ENCODE measurements at regions not wholly inside any gene's neighbourhood (a gene's known extent, or its start where the extent isn't known, plus 50 kb on each side); places are given as distances from the start of the nearest gene placed in this dataset.
A peak's percentile ranks its signal among the peaks of the same experiment; 100 is the strongest.
"Not testable (repeated sequence)": the region's sequence is repeated elsewhere in the genome, so short reads cannot be mapped to it uniquely, and the experiment has no call there.

DNA sequence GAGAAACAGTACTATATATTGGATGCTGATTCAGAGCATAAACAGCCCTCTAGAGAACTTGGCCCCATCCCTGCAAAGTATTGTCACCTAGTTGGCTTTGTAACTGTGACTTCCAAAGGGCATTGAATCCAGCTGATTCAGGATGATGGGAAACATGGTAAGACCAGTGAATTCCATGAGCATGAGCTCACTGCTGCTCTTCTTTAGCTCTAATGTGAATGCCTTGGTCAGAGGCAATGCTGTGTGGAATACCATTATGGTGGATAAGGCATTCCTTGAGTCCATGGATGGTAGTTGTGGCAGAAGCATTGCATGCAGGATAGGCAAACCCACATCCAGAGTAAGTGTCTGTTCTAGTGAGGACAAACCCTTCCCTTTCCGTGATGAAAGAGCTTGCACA lies 365.6 kb upstream of the EDA2R start:
- H3K4me1 Mint-ChIP-seq = no peaks in the 10 kb centered on the region

DNA sequence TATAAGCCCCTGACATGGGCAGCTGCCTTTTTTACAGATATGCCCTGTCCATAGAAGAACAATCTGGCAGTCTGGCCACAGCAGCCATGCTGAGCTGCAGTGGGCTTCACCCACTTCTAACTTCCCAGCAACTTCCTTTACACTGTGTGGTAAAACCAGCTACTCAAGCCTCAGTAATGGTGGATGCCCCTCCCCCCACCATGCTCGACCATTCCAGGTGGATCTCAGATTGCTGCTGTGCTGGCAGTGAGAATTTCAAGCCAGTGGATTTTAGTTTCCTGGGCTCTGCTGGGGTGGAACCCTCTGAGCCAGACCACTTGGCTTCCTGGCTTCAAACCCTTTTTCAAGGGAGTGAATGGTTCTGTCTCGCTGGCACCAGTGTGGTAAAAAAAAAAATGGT lies 355.9 kb upstream of the EDA2R start:
- Mint-ChIP-seq H3K36me3 (ENCODE audit: low read depth) (no peaks in the 10 kb centered on the region), H3K9me3 (peaks cover 14% of the 10 kb centered on the region), H3K4me3 (no peak overlapping the region), H3K27ac (ENCODE audit: unreplicated experiment) (no peak overlapping the region), H3K4me1 (no peaks in the 10 kb centered on the region), H3K27me3 (ENCODE audit: low read depth) (no peaks in the 10 kb centered on the region)
- TF ChIP-seq, protein P1, sequence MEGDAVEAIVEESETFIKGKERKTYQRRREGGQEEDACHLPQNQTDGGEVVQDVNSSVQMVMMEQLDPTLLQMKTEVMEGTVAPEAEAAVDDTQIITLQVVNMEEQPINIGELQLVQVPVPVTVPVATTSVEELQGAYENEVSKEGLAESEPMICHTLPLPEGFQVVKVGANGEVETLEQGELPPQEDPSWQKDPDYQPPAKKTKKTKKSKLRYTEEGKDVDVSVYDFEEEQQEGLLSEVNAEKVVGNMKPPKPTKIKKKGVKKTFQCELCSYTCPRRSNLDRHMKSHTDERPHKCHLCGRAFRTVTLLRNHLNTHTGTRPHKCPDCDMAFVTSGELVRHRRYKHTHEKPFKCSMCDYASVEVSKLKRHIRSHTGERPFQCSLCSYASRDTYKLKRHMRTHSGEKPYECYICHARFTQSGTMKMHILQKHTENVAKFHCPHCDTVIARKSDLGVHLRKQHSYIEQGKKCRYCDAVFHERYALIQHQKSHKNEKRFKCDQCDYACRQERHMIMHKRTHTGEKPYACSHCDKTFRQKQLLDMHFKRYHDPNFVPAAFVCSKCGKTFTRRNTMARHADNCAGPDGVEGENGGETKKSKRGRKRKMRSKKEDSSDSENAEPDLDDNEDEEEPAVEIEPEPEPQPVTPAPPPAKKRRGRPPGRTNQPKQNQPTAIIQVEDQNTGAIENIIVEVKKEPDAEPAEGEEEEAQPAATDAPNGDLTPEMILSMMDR (conservative IDR thresholded peaks at IDR 0.05) = no peak
- no peak for DNase-seq (ENCODE audit: low read depth, low spot score)

More for the DNA sequence above, 365.6 kb upstream of the EDA2R start:
- H3K27ac Mint-ChIP-seq (ENCODE audit: unreplicated experiment) = no peak overlapping the region
- no peaks in the 10 kb centered on the region for H3K36me3 Mint-ChIP-seq (ENCODE audit: low read depth)
- no peak overlapping the region for H3K4me3 Mint-ChIP-seq
- no peak for DNase-seq (ENCODE audit: low read depth, low spot score)
- peaks cover 3% of the 10 kb centered on the region for H3K9me3 Mint-ChIP-seq
- TF ChIP-seq, protein P1 (conservative IDR thresholded peaks at IDR 0.05) = no peak
- H3K27me3 Mint-ChIP-seq (ENCODE audit: low read depth) = no peaks in the 10 kb centered on the region

DNA sequence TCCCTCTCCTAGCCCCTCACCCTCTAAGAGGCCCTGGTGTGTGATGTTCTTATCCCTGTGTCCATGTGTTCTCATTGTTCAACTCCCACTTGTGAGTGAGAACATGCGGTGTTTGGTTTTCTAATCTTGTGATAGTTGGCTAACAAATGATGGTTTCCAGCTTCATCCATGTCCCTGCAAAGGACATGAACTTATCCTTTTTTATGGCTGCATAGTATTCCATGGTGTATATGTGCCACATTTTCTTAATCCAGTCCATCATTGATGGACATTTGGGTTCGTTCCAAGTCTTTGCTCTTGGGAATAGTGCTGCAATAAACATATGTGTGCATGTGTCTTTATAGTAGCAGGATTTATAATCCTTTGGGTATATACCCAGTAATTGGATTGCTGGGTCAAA lies 353.2 kb upstream of the EDA2R start:
- H3K9me3 Mint-ChIP-seq = peaks cover 11% of the 10 kb centered on the region
- DNase-seq (ENCODE audit: low read depth, low spot score); H3K27me3 Mint-ChIP-seq (ENCODE audit: low read depth); H3K4me1 Mint-ChIP-seq; H3K36me3 Mint-ChIP-seq (ENCODE audit: low read depth); H3K4me3 Mint-ChIP-seq; H3K27ac Mint-ChIP-seq (ENCODE audit: unreplicated experiment): not testable (repeated sequence)

DNA sequence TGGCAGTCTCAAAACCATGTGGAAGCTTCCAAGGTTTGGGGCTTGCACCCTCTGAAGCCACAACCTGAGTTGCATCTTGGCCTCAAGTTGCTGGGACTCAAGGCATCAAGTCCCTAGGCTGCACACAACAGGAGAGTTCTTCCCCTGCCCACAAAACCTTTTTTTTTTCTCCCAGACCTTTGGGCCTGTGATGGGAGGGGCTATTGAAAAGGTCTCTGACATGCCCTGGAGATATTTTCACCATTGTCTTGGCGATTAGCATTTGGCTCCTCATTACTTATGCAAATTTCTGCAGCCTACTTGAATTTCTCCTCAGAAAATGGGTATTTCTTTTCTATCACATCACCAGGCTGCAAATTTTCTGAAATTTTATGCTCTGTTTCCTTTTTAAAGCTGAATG lies 349.5 kb upstream of the EDA2R start:
- no peak overlapping the region for H3K27ac Mint-ChIP-seq (ENCODE audit: unreplicated experiment)
- H3K4me3 Mint-ChIP-seq = no peak overlapping the region
- H3K9me3 Mint-ChIP-seq = peaks cover 8% of the 10 kb centered on the region
- H3K36me3 Mint-ChIP-seq (ENCODE audit: low read depth) = no peaks in the 10 kb centered on the region
- no peaks in the 10 kb centered on the region for H3K27me3 Mint-ChIP-seq (ENCODE audit: low read depth)
- TF ChIP-seq, protein P1 (conservative IDR thresholded peaks at IDR 0.05) = no peak
- no peak for DNase-seq (ENCODE audit: low read depth, low spot score)
- H3K4me1 Mint-ChIP-seq = no peaks in the 10 kb centered on the region

DNA sequence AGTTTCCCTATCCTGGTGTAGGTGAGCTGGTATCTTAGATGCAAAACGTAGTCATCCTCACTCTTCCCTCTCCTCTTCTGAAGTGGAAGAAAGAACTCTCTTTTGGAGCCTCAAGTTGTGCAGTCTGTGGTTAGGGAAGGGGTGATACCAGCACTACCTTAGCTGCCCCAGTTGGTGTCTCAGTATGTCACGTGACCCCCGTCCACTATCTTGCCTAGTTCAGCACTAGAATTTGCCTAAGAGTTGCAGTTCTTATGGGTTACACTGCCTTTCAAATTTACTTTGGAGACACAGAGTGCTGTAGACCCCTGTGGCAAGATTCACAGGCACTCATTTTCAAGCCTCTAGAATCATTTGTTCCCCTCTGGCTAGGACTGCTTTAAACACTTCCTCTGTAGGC lies 322.8 kb upstream of the EDA2R start:
- no peak for DNase-seq (ENCODE audit: low read depth, low spot score)
- Mint-ChIP-seq H3K27ac (ENCODE audit: unreplicated experiment) (no peak overlapping the region), H3K9me3 (peaks cover 20% of the 10 kb centered on the region)

DNA sequence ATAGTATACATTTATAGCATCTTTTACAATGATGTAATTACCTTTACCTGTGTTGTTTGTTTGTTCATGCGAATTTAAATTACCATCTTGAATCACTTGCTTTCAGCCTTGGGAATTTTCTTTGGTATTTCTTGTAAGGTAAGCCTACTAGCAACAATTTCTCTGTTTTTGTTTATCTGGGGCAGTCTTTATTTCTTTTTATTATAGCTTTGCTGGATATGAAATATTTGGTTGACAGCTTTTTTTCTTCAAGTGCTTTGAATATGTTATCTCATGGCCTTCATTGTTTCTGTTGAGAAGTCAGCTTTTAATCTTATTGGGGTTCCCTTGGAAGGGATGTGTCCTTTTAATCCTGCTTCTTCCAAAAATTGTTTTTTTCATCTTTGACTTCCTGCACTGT lies 292.8 kb upstream of the EDA2R start:
- no peaks in the 10 kb centered on the region for H3K36me3 Mint-ChIP-seq (ENCODE audit: low read depth)
- no peaks in the 10 kb centered on the region for H3K27me3 Mint-ChIP-seq (ENCODE audit: low read depth)
- H3K4me3 Mint-ChIP-seq = no peak overlapping the region

More for the DNA sequence above, 322.8 kb upstream of the EDA2R start:
- Mint-ChIP-seq H3K27me3 (ENCODE audit: low read depth) (no peaks in the 10 kb centered on the region), H3K4me1 (no peaks in the 10 kb centered on the region), H3K4me3 (no peak overlapping the region), H3K36me3 (ENCODE audit: low read depth) (no peaks in the 10 kb centered on the region)
- TF ChIP-seq, protein P1 (conservative IDR thresholded peaks at IDR 0.05) = no peak

DNA sequence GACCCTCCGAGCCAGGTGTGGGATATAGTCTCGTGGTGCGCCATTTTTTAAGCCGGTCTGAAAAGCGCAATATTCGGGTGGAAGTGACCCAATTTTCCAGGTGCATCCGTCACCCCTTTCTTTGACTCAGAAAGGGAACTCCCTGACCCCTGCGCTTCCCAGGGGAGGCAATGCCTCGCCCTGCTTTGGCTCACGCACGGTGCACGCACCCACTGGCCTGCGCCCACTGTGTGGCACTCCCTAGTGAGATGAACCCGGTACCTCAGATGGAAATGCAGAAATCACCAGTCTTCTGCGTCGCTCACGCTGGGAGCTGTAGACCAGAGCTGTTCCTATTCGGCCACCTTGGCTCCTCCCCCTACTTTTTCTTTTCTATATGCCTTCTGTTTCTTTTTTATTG lies 291.6 kb upstream of the EDA2R start:
- not testable (repeated sequence) for H3K4me1 Mint-ChIP-seq; H3K36me3 Mint-ChIP-seq (ENCODE audit: low read depth); DNase-seq (ENCODE audit: low read depth, low spot score); H3K9me3 Mint-ChIP-seq; H3K27ac Mint-ChIP-seq (ENCODE audit: unreplicated experiment); H3K27me3 Mint-ChIP-seq (ENCODE audit: low read depth)
- peak overlapping the region; percentile 64 for H3K4me3 Mint-ChIP-seq

More for the DNA sequence above, 292.8 kb upstream of the EDA2R start:
- no peak overlapping the region for H3K27ac Mint-ChIP-seq (ENCODE audit: unreplicated experiment)
- TF ChIP-seq, protein P1 (conservative IDR thresholded peaks at IDR 0.05) = no peak
- H3K9me3 Mint-ChIP-seq = no peaks in the 10 kb centered on the region
- DNase-seq (ENCODE audit: low read depth, low spot score) = no peak
- no peaks in the 10 kb centered on the region for H3K4me1 Mint-ChIP-seq

Data from neural crest cell (in vitro differentiated cells).